ENCODE measurements at regions not wholly inside any gene's neighbourhood (a gene's known extent, or its start where the extent isn't known, plus 50 kb on each side); places are given as distances from the start of the nearest gene placed in this dataset.

- Histone ChIP-seq H3K27ac (no peak overlapping the region), H3K9me2 (ENCODE audit: insufficient read depth) (no peaks in the 10 kb centered on the region), H3K4me2 (no peak overlapping the region), H3K4me1 (replicated peaks; ENCODE audit: insufficient read depth) (no peaks in the 10 kb centered on the region), H3F3A (ENCODE audit: insufficient read depth, low read depth) (no peaks in the 10 kb centered on the region), H4K20me1 (ENCODE audit: insufficient read depth) (no peaks in the 10 kb centered on the region), H2AFZ (no peak overlapping the region), H3K79me2 (ENCODE audit: low read depth) (no peaks in the 10 kb centered on the region), H3K9me3 (ENCODE audit: insufficient read depth, low read depth) (no peaks in the 10 kb centered on the region), H3K36me3 (ENCODE audit: low read depth) (no peaks in the 10 kb centered on the region), H3K27me3 (ENCODE audit: insufficient read depth, low read depth) (no peaks in the 10 kb centered on the region), H3K4me3 (no peak overlapping the region)
- intact Hi-C loops (cut with micrococcal nuclease; ENCODE audit: unreplicated experiment), result no loop called here
- ChIA-PET CTCF (no interaction called here), POLR2A (ENCODE audit: unreplicated experiment) (no interaction called here)
- no peak for DNase-seq
- TF ChIP-seq CTCF (conservative IDR thresholded peaks at IDR 0.05) (no peak), EZH2 (IDR thresholded peaks at IDR 0.05; ENCODE audit: low read depth) (no peak)
- BruUV-seq (replicated peaks), result no TSS peak
These were observed 166.5 kb upstream of the PCDH7 start for GRCh38 chr4:30553706-30554105.

GRCh38 chr4:30555775-30556174 is 164.4 kb upstream of the PCDH7 start:
- TF ChIP-seq CTCF (conservative IDR thresholded peaks at IDR 0.05), result no peak
- TF ChIP-seq EZH2 (IDR thresholded peaks at IDR 0.05; ENCODE audit: low read depth), result no peak
- H3K79me2 ChIP-seq (ENCODE audit: low read depth), result no peaks in the 10 kb centered on the region
- H3K4me2 ChIP-seq, result no peak overlapping the region
- no peaks in the 10 kb centered on the region for H3K9me2 ChIP-seq (ENCODE audit: insufficient read depth)
- no TSS peak for BruUV-seq (replicated peaks)
- no peaks in the 10 kb centered on the region for H3K36me3 ChIP-seq (ENCODE audit: low read depth)
- H3K9me3 ChIP-seq (ENCODE audit: insufficient read depth, low read depth), result no peaks in the 10 kb centered on the region
- H3F3A ChIP-seq (ENCODE audit: insufficient read depth, low read depth), result no peaks in the 10 kb centered on the region
- CTCF ChIA-PET, result no interaction called here
- no peak overlapping the region for H3K4me3 ChIP-seq
- intact Hi-C loops (cut with micrococcal nuclease; ENCODE audit: unreplicated experiment), result no loop called here
- no peaks in the 10 kb centered on the region for H3K4me1 ChIP-seq (replicated peaks; ENCODE audit: insufficient read depth)
- H3K27ac ChIP-seq, result no peak overlapping the region
- no peaks in the 10 kb centered on the region for H3K27me3 ChIP-seq (ENCODE audit: insufficient read depth, low read depth)
- POLR2A ChIA-PET (ENCODE audit: unreplicated experiment), result no interaction called here
- no peaks in the 10 kb centered on the region for H4K20me1 ChIP-seq (ENCODE audit: insufficient read depth)
- H2AFZ ChIP-seq, result no peak overlapping the region
- DNase-seq, result no peak

GRCh38 chr4:30559481-30559880 is 160.7 kb upstream of the PCDH7 start:
- CTCF ChIA-PET, result no interaction called here
- Histone ChIP-seq H3K4me1 (replicated peaks; ENCODE audit: insufficient read depth) (no peaks in the 10 kb centered on the region), H4K20me1 (ENCODE audit: insufficient read depth) (no peaks in the 10 kb centered on the region), H2AFZ (no peak overlapping the region), H3K27me3 (ENCODE audit: insufficient read depth, low read depth) (no peaks in the 10 kb centered on the region), H3K27ac (no peak overlapping the region), H3K36me3 (ENCODE audit: low read depth) (no peaks in the 10 kb centered on the region), H3K4me2 (no peak overlapping the region), H3K9me3 (ENCODE audit: insufficient read depth, low read depth) (no peaks in the 10 kb centered on the region), H3K79me2 (ENCODE audit: low read depth) (no peaks in the 10 kb centered on the region), H3K9me2 (ENCODE audit: insufficient read depth) (no peaks in the 10 kb centered on the region), H3K4me3 (no peak overlapping the region), H3F3A (ENCODE audit: insufficient read depth, low read depth) (no peaks in the 10 kb centered on the region)
- no peak for DNase-seq
- POLR2A ChIA-PET (ENCODE audit: unreplicated experiment), result no interaction called here
- no TSS peak for BruUV-seq (replicated peaks)
- intact Hi-C loops (cut with micrococcal nuclease; ENCODE audit: unreplicated experiment), result no loop called here
- TF ChIP-seq CTCF (conservative IDR thresholded peaks at IDR 0.05) (no peak), EZH2 (IDR thresholded peaks at IDR 0.05; ENCODE audit: low read depth) (no peak)
